Endodermal cell (in vitro differentiated cells): ENCODE measurements at regions not wholly inside any gene's neighbourhood (a gene's known extent, or its start where the extent isn't known, plus 50 kb on each side); places are given as distances from the start of the nearest gene placed in this dataset.

Experiments used
- DNase-seq: peaks from one replicate; pipeline ENCODE4 v3.0.0-alpha.2; 2017
- H3K27ac ChIP-seq: 2 replicates; pipeline ENCODE4 v1.5.1; 2013; ENCODE audit warnings: mild to moderate bottlenecking, low read depth, low read length, moderate library complexity
- H3K27me3 ChIP-seq: 2 replicates; pipeline ENCODE4 v1.6.1; 2013; ENCODE audit warnings: mild to moderate bottlenecking, low read length, moderate library complexity; ENCODE audit not compliant: insufficient read depth, control insufficient read depth, poor library complexity, severe bottlenecking
- H3K36me3 ChIP-seq: 2 replicates; pipeline ENCODE4 v1.7.0; 2013; ENCODE audit warnings: mild to moderate bottlenecking, low read length, moderate library complexity; ENCODE audit not compliant: control insufficient read depth, insufficient read depth
- H3K4me1 ChIP-seq: one replicate; pipeline ENCODE4 v1.7.0; 2013; ENCODE audit warnings: low read length; ENCODE audit not compliant: control insufficient read depth, insufficient read depth
- H3K4me3 ChIP-seq: 2 replicates; pipeline ENCODE4 v1.5.1; 2013; ENCODE audit warnings: mild to moderate bottlenecking, low read length, moderate library complexity
- H3K9ac ChIP-seq: 2 replicates; pipeline ENCODE4 v1.6.1; 2013; ENCODE audit warnings: mild to moderate bottlenecking, low read length, moderate library complexity; ENCODE audit not compliant: poor library complexity, severe bottlenecking; ENCODE audit errors: extremely low read depth
- H3K9me3 ChIP-seq: 2 replicates; pipeline ENCODE4 v1.6.1; 2013; ENCODE audit warnings: mild to moderate bottlenecking, low read length, moderate library complexity; ENCODE audit not compliant: control insufficient read depth
- H3K27ac Mint-ChIP-seq: 2 replicates; pipeline ENCODE4 v1.8.0; 2020; ENCODE audit warnings: mixed read lengths
- H3K27me3 Mint-ChIP-seq: 2 replicates; pipeline ENCODE4 v1.8.0; 2021; ENCODE audit warnings: mild to moderate bottlenecking, mixed read lengths; ENCODE audit not compliant: insufficient read depth
- H3K36me3 Mint-ChIP-seq: 2 replicates; pipeline ENCODE4 v1.8.0; 2020; ENCODE audit warnings: low read depth, mixed read lengths
- H3K4me1 Mint-ChIP-seq: 2 replicates; pipeline ENCODE4 v1.8.0; 2020; ENCODE audit warnings: mixed read lengths
- H3K4me3 Mint-ChIP-seq: 2 replicates; pipeline ENCODE4 v1.8.0; 2020; ENCODE audit warnings: mild to moderate bottlenecking, moderate library complexity, mixed read lengths
- H3K9me3 Mint-ChIP-seq: 2 replicates; pipeline ENCODE4 v1.8.0; 2020; ENCODE audit warnings: mild to moderate bottlenecking, mixed read lengths
- CTCF ChIP-seq: fragments of 200-600 bp; sonication (generic); conservative IDR thresholded peaks from 2 replicates; pipeline ENCODE4 v1.5.0; 2021; ENCODE audit warnings: antibody characterized with exemption, mild to moderate bottlenecking
- WGBS, 2 experiments: methylation state at CpG; one replicate each; pipeline versions ENCODE4 v1.1.5 to v1.1.7; 2013; ENCODE audit warnings: missing lambda C conversion rate in 2 of 2, mixed read lengths in 1 of 2; ENCODE audit not compliant: insufficient coverage in 1 of 2, insufficient read length in 1 of 2; 5-methylcytosine and 5-hydroxymethylcytosine counted together

- H3K9ac ChIP-seq = no peak overlapping the region
- no peak overlapping the region for H3K4me3 Mint-ChIP-seq
- no peaks in the 10 kb centered on the region for H3K9me3 ChIP-seq
- no peak overlapping the region for H3K27ac Mint-ChIP-seq
- H3K27me3 ChIP-seq = no peaks in the 10 kb centered on the region
- DNase-seq = no peak
- no peak overlapping the region for H3K4me3 ChIP-seq
- H3K36me3 Mint-ChIP-seq = no peaks in the 10 kb centered on the region
- H3K36me3 ChIP-seq = no peaks in the 10 kb centered on the region
- peaks cover 6% of the 10 kb centered on the region for H3K9me3 Mint-ChIP-seq
- H3K4me1 Mint-ChIP-seq = peaks cover 41% of the 10 kb centered on the region
- TF ChIP-seq CTCF = no peak
- H3K4me1 ChIP-seq = no peaks in the 10 kb centered on the region
- no peak overlapping the region for H3K27ac ChIP-seq
- WGBS, 2 experiments = 69 to 84% methylated on average over 2 to 4 of the region's 4 CpGs
- no peaks in the 10 kb centered on the region for H3K27me3 Mint-ChIP-seq
These were observed 474.1 kb upstream of the SOX5 start for GRCh38 chr12:24423611-24424010.

GRCh38 chr12:24421759-24422158 lies 472.3 kb upstream of the SOX5 start:
- no peaks in the 10 kb centered on the region for H3K27me3 ChIP-seq
- H3K4me3 ChIP-seq = no peak overlapping the region
- 86 to 98% methylated on average over 2 to 5 of the region's 5 CpGs for WGBS, 2 experiments
- Mint-ChIP-seq H3K4me1 (peaks cover 29% of the 10 kb centered on the region), H3K4me3 (no peak overlapping the region), H3K27me3 (no peaks in the 10 kb centered on the region), H3K27ac (no peak overlapping the region), H3K36me3 (no peaks in the 10 kb centered on the region), H3K9me3 (peaks cover 6% of the 10 kb centered on the region)
- no peaks in the 10 kb centered on the region for H3K36me3 ChIP-seq
- H3K27ac ChIP-seq = no peak overlapping the region
- H3K4me1 ChIP-seq = no peaks in the 10 kb centered on the region
- TF ChIP-seq CTCF = no peak
- no peak for DNase-seq
- no peaks in the 10 kb centered on the region for H3K9me3 ChIP-seq
- H3K9ac ChIP-seq = no peak overlapping the region

GRCh38 chr12:24418157-24418556 lies 468.7 kb upstream of the SOX5 start:
- TF ChIP-seq CTCF = no peak
- H3K27ac Mint-ChIP-seq = no peak overlapping the region
- Histone ChIP-seq H3K9me3 (no peaks in the 10 kb centered on the region), H3K4me3 (no peak overlapping the region), H3K4me1 (no peaks in the 10 kb centered on the region), H3K27ac (no peak overlapping the region), H3K36me3 (no peaks in the 10 kb centered on the region), H3K27me3 (no peaks in the 10 kb centered on the region), H3K9ac (no peak overlapping the region)
- DNase-seq = no peak
- H3K4me1 Mint-ChIP-seq = peaks cover 11% of the 10 kb centered on the region
- H3K36me3 Mint-ChIP-seq = no peaks in the 10 kb centered on the region
- 90 to 100% methylated on average over 1 of the region's 1 CpG for WGBS, 2 experiments
- peaks cover 6% of the 10 kb centered on the region for H3K9me3 Mint-ChIP-seq
- no peaks in the 10 kb centered on the region for H3K27me3 Mint-ChIP-seq
- H3K4me3 Mint-ChIP-seq = no peak overlapping the region
